Prostate gland (tissue), 2 donors: ENCODE measurements at regions not wholly inside any gene's neighbourhood (a gene's known extent, or its start where the extent isn't known, plus 50 kb on each side); places are given as distances from the start of the nearest gene placed in this dataset.

Experiments used
- DNase-seq: peaks from one replicate; pipeline ENCODE4 v3.0.0-alpha.2; 2019; ENCODE audit warnings: low spot score
- H3K27ac ChIP-seq, 2 donors: fragments of 200-600 bp; sonication (generic); 2 replicates each; pipeline ENCODE4 v1.5.1; 2017 to 2019
- H3K27me3 ChIP-seq: fragments of 200-600 bp; sonication (generic); replicated peaks from 2 replicates; pipeline ENCODE4 v1.5.1; 2019; ENCODE audit not compliant: insufficient read depth
- H3K36me3 ChIP-seq, 2 donors: fragments of 200-600 bp; sonication (generic); 1 replicate in 1 of 2; 2 replicates in 1 of 2; pipeline versions ENCODE4 v1.5.1 to v1.8.1; 2017 to 2019
- H3K4me1 ChIP-seq: fragments of 200-600 bp; sonication (generic); replicated peaks from 2 replicates; pipeline ENCODE4 v1.5.1; 2019
- H3K4me3 ChIP-seq, 2 donors: fragments of 200-600 bp; sonication (generic); 2 replicates each; pipeline ENCODE4 v1.5.1; 2017 to 2019
- H3K9me3 ChIP-seq: fragments of 200-600 bp; sonication (generic); 2 replicates; pipeline ENCODE4 v1.5.1; 2017
- POLR2A ChIP-seq: fragments of 450-650 bp; IDR thresholded peaks from one replicate; pipeline ENCODE4 v1.6.1; 2016; ENCODE audit warnings: antibody characterized with exemption, mild to moderate bottlenecking
- POLR2AphosphoS5 ChIP-seq: sonication (generic); formaldehyde crosslinking; IDR thresholded peaks from one replicate; pipeline ENCODE4 v1.6.1; 2017; ENCODE audit warnings: antibody characterized with exemption
- WGBS: methylation state at CpG from one replicate; pipeline ENCODE4 v1.1.5; 2018; 5-methylcytosine and 5-hydroxymethylcytosine counted together
- intact Hi-C: fragments of 100-400 bp; cut with DNase I; formaldehyde crosslinking; loops from one replicate; pipeline ENCODE4 v1.14.2; 2022
- TF ChIP-seq, protein P1 (sequence below), 4 experiments: fragments of 200-600 bp in 2 of 4; fragments of 450-650 bp in 2 of 4; sonication (generic) in 2 of 4; IDR thresholded peaks; 1 replicate in 3 of 4; 2 replicates in 1 of 4; pipeline ENCODE4 v1.5.1; 2016 to 2019; ENCODE audit warnings: antibody characterized with exemption in 4 of 4, mild to moderate bottlenecking in 2 of 4, moderate library complexity in 2 of 4

DNA sequence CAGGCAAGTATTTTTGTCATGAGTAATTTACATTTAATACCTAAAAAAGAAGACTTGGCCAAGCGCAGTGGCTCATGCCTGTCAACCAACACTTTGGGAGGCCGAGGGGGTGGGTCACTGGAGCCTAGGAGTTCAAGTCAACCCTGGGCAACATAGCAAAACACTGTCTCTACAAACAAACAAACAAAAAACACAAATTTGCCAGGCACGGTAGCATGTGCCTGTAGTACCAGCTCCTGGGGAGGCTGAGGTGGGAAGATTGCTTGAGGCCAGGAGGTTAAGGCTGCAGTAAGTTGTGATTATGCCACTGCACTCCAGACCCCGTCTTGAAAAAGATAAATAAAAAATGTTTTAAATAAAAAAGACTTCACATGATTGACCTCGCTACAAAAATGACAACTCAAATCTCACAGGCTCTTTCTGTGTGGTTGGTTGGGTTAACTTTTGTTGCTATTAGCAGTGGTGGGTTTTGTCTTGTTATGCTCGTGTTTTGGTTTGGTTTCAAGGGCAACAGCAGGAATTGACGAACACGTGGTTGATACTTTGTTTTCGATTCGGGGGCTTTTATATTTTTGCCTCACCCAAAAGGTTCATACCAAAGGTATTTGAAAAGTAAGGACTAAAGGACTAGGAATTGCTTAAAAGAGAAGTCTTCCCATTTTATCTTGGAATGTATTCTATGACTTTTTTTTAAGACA lies 227.2 kb upstream of the MKLN1 start:
- no peak for DNase-seq
- no peak overlapping the region for H3K4me3 ChIP-seq
- no peaks in the 10 kb centered on the region for H3K9me3 ChIP-seq
- 81% methylated on average over 10 of the region's 10 CpGs for WGBS
- H3K27ac ChIP-seq: no peak overlapping the region
- H3K27me3 ChIP-seq: no peaks in the 10 kb centered on the region
- TF ChIP-seq POLR2A: no peak
- TF ChIP-seq POLR2AphosphoS5: no peak
- TF ChIP-seq, protein P1, sequence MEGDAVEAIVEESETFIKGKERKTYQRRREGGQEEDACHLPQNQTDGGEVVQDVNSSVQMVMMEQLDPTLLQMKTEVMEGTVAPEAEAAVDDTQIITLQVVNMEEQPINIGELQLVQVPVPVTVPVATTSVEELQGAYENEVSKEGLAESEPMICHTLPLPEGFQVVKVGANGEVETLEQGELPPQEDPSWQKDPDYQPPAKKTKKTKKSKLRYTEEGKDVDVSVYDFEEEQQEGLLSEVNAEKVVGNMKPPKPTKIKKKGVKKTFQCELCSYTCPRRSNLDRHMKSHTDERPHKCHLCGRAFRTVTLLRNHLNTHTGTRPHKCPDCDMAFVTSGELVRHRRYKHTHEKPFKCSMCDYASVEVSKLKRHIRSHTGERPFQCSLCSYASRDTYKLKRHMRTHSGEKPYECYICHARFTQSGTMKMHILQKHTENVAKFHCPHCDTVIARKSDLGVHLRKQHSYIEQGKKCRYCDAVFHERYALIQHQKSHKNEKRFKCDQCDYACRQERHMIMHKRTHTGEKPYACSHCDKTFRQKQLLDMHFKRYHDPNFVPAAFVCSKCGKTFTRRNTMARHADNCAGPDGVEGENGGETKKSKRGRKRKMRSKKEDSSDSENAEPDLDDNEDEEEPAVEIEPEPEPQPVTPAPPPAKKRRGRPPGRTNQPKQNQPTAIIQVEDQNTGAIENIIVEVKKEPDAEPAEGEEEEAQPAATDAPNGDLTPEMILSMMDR (IDR thresholded peaks at IDR 0.05): no peak
- no peaks in the 10 kb centered on the region for H3K4me1 ChIP-seq
- no peaks in the 10 kb centered on the region for H3K36me3 ChIP-seq
- intact Hi-C loops: loop anchor here (10.0 kb wide), 1 partner anchor 404 kb away; no protein-coding TSS in a partner anchor

DNA sequence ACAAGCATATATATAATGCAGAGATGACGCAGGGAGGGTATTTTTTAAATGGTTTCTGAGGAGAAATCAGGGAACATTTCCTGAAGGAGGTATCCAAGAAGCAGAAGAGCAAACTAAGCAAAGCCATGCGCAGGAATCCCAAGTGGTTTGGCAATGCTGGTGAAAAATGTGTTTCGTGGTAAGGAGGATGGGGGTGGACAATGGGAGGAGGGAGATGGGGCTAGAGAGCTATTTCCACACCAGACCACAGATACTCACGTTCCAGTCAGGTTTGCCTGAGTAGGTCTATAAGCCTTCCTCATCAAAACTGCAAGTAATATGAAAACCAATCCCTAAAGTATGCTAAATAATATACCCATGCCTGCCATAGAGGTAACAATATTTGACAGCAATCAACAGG lies 223.7 kb upstream of the MKLN1 start:
- H3K27me3 ChIP-seq: no peaks in the 10 kb centered on the region
- H3K9me3 ChIP-seq: no peaks in the 10 kb centered on the region
- TF ChIP-seq, protein P1 (IDR thresholded peaks at IDR 0.05): no peak
- TF ChIP-seq POLR2AphosphoS5: no peak
- no peak for TF ChIP-seq POLR2A
- peak overlapping the region; percentile 99 to 100 for H3K27ac ChIP-seq
- H3K36me3 ChIP-seq: no peaks in the 10 kb centered on the region
- whole genome bisulfite sequencing: 46% methylated on average over 4 of the region's 4 CpGs
- H3K4me3 ChIP-seq: peak overlapping the region in 1 of 2 donors; percentile 100
- intact Hi-C loops: loop anchor here (2.0 to 10.0 kb wide), 2 partner anchors 211 to 401 kb away; no protein-coding TSS in a partner anchor
- no peaks in the 10 kb centered on the region for H3K4me1 ChIP-seq
- DNase-seq: no peak

DNA sequence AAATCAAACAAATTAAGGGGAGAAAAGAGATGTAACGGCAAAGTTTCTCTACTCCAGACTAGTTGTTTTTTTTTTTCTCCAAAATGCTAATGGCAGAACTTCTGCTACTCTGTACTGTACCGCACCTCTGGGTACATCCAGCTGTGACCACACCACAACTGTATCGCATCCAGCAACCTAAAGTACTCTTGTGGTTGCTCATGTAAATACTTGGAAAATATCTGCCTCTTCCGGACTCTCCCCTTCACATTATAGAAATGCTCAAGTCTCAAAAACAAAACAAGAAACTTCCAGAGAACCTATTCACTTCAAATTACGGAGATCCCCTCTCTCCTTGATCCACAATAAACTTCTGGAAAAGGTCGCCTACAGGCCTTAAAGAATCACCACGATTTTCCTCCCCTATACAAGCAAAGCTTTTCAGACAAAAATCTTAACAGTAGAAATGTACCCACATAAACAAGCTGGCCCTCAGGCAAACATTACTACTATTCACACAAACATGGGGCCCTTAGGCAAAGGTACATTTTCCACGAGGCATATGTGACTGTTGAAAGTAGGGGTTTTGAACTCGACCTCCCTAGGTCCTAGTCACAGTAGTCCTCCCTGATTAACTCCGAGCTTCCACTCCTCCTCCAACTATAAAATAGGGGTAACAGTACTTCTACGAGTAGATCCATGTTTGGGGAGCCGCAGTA lies 222.9 kb upstream of the MKLN1 start:
- Histone ChIP-seq H3K4me3 (peak overlapping the region; percentile 99 to 100), H3K4me1 (no peaks in the 10 kb centered on the region), H3K36me3 (no peaks in the 10 kb centered on the region), H3K9me3 (no peaks in the 10 kb centered on the region), H3K27ac (peak overlapping the region; percentile 99 to 100), H3K27me3 (no peaks in the 10 kb centered on the region)
- intact Hi-C loops: loop anchor here (2.0 to 10.0 kb wide), 5 partner anchors 37 to 400 kb away; no protein-coding TSS in a partner anchor
- TF ChIP-seq POLR2AphosphoS5 (no peak), POLR2A (no peak)
- TF ChIP-seq, protein P1 (IDR thresholded peaks at IDR 0.05): no peak
- 55% methylated on average over 12 of the region's 12 CpGs for WGBS
- DNase-seq: no peak

DNA sequence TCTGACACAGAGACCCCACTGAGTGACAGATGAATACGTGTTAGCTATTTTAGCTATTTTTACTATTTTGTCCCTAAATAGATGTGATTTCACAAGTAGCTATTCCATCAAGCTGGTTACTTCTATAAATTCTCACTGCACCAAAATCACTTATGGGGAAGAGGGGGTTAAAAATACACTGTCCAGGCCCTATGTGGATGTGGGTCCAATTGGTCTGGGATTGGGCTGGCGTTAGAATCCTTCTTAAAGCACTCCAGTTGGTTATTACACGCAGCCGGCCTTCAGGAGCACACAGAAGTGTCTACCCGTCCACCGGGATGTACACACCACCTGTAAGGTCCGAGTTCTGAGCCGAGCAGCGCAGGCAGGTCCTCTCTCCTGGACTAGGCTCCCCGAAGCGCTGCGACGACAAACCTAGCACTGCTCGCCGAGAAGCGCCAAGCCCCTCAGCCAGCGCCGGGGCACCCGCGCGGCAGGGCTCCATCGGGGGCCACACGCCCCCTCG lies 222.3 kb upstream of the MKLN1 start:
- intact Hi-C loops: loop anchor here (2.0 to 10.0 kb wide), 5 partner anchors 38 to 399 kb away; no protein-coding TSS in a partner anchor
- TF ChIP-seq, protein P1 (IDR thresholded peaks at IDR 0.05): no peak
- no peak for TF ChIP-seq POLR2AphosphoS5
- TF ChIP-seq POLR2A: no peak

More for the DNA sequence above, 222.3 kb upstream of the MKLN1 start:
- no peaks in the 10 kb centered on the region for H3K4me1 ChIP-seq
- 5% methylated on average over 14 of the region's 24 CpGs for WGBS
- peak; percentile 37 for DNase-seq
- H3K4me3 ChIP-seq: peak overlapping the region; percentile 99 to 100
- no peaks in the 10 kb centered on the region for H3K9me3 ChIP-seq
- H3K36me3 ChIP-seq: no peaks in the 10 kb centered on the region
- no peaks in the 10 kb centered on the region for H3K27me3 ChIP-seq
- peak overlapping the region; percentile 99 to 100 for H3K27ac ChIP-seq
